ENCODE measurements at regions not wholly inside any gene's neighbourhood (a gene's known extent, or its start where the extent isn't known, plus 50 kb on each side); places are given as distances from the start of the nearest gene placed in this dataset.

DNA sequence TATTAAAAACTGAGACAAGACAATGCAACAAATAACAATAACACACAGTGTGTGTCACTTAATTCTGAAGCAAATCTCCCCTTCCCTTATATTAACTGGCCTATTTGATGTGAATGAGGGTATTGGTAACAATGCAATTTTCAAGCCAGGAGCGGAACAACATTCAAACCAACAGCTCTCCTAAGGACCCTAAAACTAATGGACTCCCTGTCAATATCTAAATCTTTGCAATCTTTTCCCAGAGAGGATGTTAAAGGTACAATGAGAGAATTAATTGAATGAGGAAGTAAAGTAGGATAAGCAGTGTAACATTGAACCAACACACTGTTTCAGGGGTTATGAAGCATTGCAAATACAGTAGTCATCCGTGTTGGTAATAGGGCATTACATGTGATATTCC lies 311.7 kb downstream of the HTR1A start:
- no peak overlapping the region for H3K23ac ChIP-seq (ENCODE audit: insufficient read length, low read depth, low read length)
- H3K4me1 ChIP-seq (ENCODE audit: insufficient read depth, low read length) = no peaks in the 10 kb centered on the region
- no peak overlapping the region for H4K8ac ChIP-seq (replicated peaks; ENCODE audit: insufficient read length, low read depth, low read length)
- H3K9me3 ChIP-seq (ENCODE audit: control insufficient read depth, low read depth, low read length) = no peaks in the 10 kb centered on the region
- H3K14ac ChIP-seq (ENCODE audit: insufficient read depth, low read length) = no peak overlapping the region
- H2BK5ac ChIP-seq (ENCODE audit: insufficient read length, low read length) = no peak overlapping the region
- H2BK12ac ChIP-seq (ENCODE audit: insufficient read length, low read depth, low read length) = no peak overlapping the region
- Mint-ChIP-seq H3K4me3 (no peak overlapping the region), H3K27ac (no peak overlapping the region), H3K36me3 (ENCODE audit: insufficient read depth in 1 of 3, low read depth in 3 of 3) (peaks cover 0 to 4% (median 1%) of the 10 kb centered on the region in 3 experiments; a peak in 3 of 7 replicates), H3K27me3 (ENCODE audit: low read depth) (no peaks in the 10 kb centered on the region), H3K9me3 (peaks cover 4 to 7% of the 10 kb centered on the region in 2 experiments; a peak in 4 of 5 replicates), H3K4me1 (peaks cover 0 to 4% of the 10 kb centered on the region in 2 experiments; a peak in 1 of 4 replicates)
- no peak overlapping the region for H2BK120ac ChIP-seq (ENCODE audit: low read depth, low read length, poor library complexity, severe bottlenecking)
- no peaks in the 10 kb centered on the region for H3K27me3 ChIP-seq (ENCODE audit: insufficient read depth, low read length)
- no peaks in the 10 kb centered on the region for H4K20me1 ChIP-seq (ENCODE audit: control insufficient read depth, insufficient read depth, insufficient read length)
- H3K79me2 ChIP-seq (ENCODE audit: insufficient read depth, low read length) = no peaks in the 10 kb centered on the region
- no peak overlapping the region for H2BK20ac ChIP-seq (ENCODE audit: low read depth, low read length, poor library complexity, severe bottlenecking)
- no peak overlapping the region for H3K4me2 ChIP-seq (ENCODE audit: insufficient read depth, insufficient read length, low read length)
- no peak overlapping the region for H2AFZ ChIP-seq (ENCODE audit: low read length)
- no peak overlapping the region for H4K5ac ChIP-seq (ENCODE audit: insufficient read length, low read depth, low read length)
- H3K27ac ChIP-seq (ENCODE audit: insufficient read length, low read depth, low read length) = no peak overlapping the region
- H3K23me2 ChIP-seq (ENCODE audit: insufficient read length, low read depth, low read length, poor library complexity, severe bottlenecking) = no peaks in the 10 kb centered on the region
- no peaks in the 10 kb centered on the region for H3K79me1 ChIP-seq (ENCODE audit: insufficient read depth, low read depth, low read length, poor library complexity, severe bottlenecking)
- no peak for TF ChIP-seq CTCF (conservative IDR thresholded peaks at IDR 0.05)
- WGBS (ENCODE audit: extremely low coverage, insufficient read length, low lambda C conversion rate) = no CpG with 5 or more reads among the region's 2 CpGs
- H2BK15ac ChIP-seq (ENCODE audit: low read depth, low read length) = no peak overlapping the region
- no peak overlapping the region for H3K9ac ChIP-seq (ENCODE audit: extremely low read depth, insufficient read length, low read length)
- H3K4ac ChIP-seq (ENCODE audit: low read depth, low read length) = no peak overlapping the region
- no peak overlapping the region for H4K91ac ChIP-seq (ENCODE audit: insufficient read length, low read depth, low read length)
- H2AK5ac ChIP-seq (ENCODE audit: insufficient read length, low read length) = no peak overlapping the region
- no peak for DNase-seq
- H3K56ac ChIP-seq (ENCODE audit: insufficient read length, low read depth, low read length) = no peak overlapping the region
- H3T11ph ChIP-seq (ENCODE audit: low read length) = no peak overlapping the region
- no peak overlapping the region for H3K18ac ChIP-seq (ENCODE audit: insufficient read length, low read depth, low read length)

Measured in H9 (cell line).